Neural cell (in vitro differentiated cells): ENCODE measurements at regions not wholly inside any gene's neighbourhood (a gene's known extent, or its start where the extent isn't known, plus 50 kb on each side); places are given as distances from the start of the nearest gene placed in this dataset.

ENCODE experiments used
- H2AFZ ChIP-seq: fragments of 200-600, 300-800 bp; sonication (generic), shearing (Covaris generic); 2 replicates; pipeline ENCODE4 v1.6.0; 2014; ENCODE audit warnings: low read depth, mild to moderate bottlenecking, antibody characterized with exemption, low read length, moderate library complexity
- H3F3A ChIP-seq: fragments of 200-600 bp; shearing (Covaris generic); 2 replicates; pipeline ENCODE4 v1.6.1; 2016; ENCODE audit warnings: mild to moderate bottlenecking, moderate library complexity, mixed read lengths, antibody characterized with exemption, low read length; ENCODE audit not compliant: insufficient read depth, poor library complexity, severe bottlenecking
- H3K27ac ChIP-seq: fragments of 200-600, 300-800 bp; sonication (generic), shearing (Covaris generic); 2 replicates; pipeline ENCODE4 v1.5.1; 2014; ENCODE audit warnings: mild to moderate bottlenecking, low read length, moderate library complexity
- H3K27me3 ChIP-seq: fragments of 300-800, 200-600 bp; sonication (generic), shearing (Covaris generic); 2 replicates; pipeline ENCODE4 v1.6.0; 2014; ENCODE audit warnings: mild to moderate bottlenecking, low read depth, low read length, moderate library complexity; ENCODE audit not compliant: insufficient read depth
- H3K36me3 ChIP-seq: fragments of 300-800, 200-600 bp; sonication (generic), shearing (Covaris generic); 2 replicates; pipeline ENCODE4 v1.5.1; 2014; ENCODE audit warnings: mild to moderate bottlenecking, antibody characterized with exemption, low read length, moderate library complexity; ENCODE audit not compliant: insufficient read depth
- H3K4me2 ChIP-seq: fragments of 300-800, 200-600 bp; sonication (generic), shearing (Covaris generic); 2 replicates; pipeline ENCODE4 v1.6.0; 2014; ENCODE audit warnings: mild to moderate bottlenecking, low read length
- H3K4me3 ChIP-seq: fragments of 300-800, 200-600 bp; sonication (generic), shearing (Covaris generic); 2 replicates; pipeline ENCODE4 v1.5.1; 2014; ENCODE audit warnings: mild to moderate bottlenecking, low read length, moderate library complexity
- H3K79me2 ChIP-seq: fragments of 200-600 bp; shearing (Covaris generic); replicated peaks from 2 replicates; pipeline ENCODE4 v1.6.0; 2014; ENCODE audit warnings: mild to moderate bottlenecking, low read length, moderate library complexity; ENCODE audit not compliant: insufficient read depth
- H3K9ac ChIP-seq: fragments of 300-800, 200-600 bp; sonication (generic), shearing (Covaris generic); 2 replicates; pipeline ENCODE4 v1.6.1; 2016; ENCODE audit warnings: mild to moderate bottlenecking, low read length, mixed read lengths
- H3K9me2 ChIP-seq: fragments of 200-600 bp; shearing (Covaris generic); 2 replicates; pipeline ENCODE4 v1.6.1; 2016; ENCODE audit warnings: mild to moderate bottlenecking, low read length, mixed read lengths; ENCODE audit not compliant: insufficient read depth
- H3K9me3 ChIP-seq: fragments of 200-600, 300-800 bp; sonication (generic), shearing (Covaris generic); 2 replicates; pipeline ENCODE4 v1.6.1; 2016; ENCODE audit warnings: mild to moderate bottlenecking, mixed run types, low read length, moderate library complexity, mixed read lengths
- H4K20me1 ChIP-seq: fragments of 200-600 bp; shearing (Covaris generic); 2 replicates; pipeline ENCODE4 v1.6.1; 2016; ENCODE audit warnings: mild to moderate bottlenecking, mixed run types; ENCODE audit not compliant: insufficient read depth
- EP300 ChIP-seq: fragments of 450-650 bp; conservative IDR thresholded peaks from 2 replicates; pipeline ENCODE4 v1.6.1; 2014; ENCODE audit warnings: antibody characterized with exemption, mild to moderate bottlenecking, moderate library complexity; ENCODE audit not compliant: poor library complexity, severe bottlenecking
- EZH2 ChIP-seq: fragments of 200-600, 300-800 bp; shearing (Covaris generic), sonication (generic); IDR thresholded peaks from 2 replicates; pipeline ENCODE4 v1.6.1; 2014; ENCODE audit warnings: antibody characterized with exemption, low read length, borderline replicate concordance, mild to moderate bottlenecking; ENCODE audit not compliant: insufficient read depth, poor library complexity, severe bottlenecking
- MXI1 ChIP-seq: fragments of 450-650 bp; conservative IDR thresholded peaks from 2 replicates; pipeline ENCODE4 v1.6.1; 2014; ENCODE audit warnings: antibody characterized with exemption, mild to moderate bottlenecking; ENCODE audit not compliant: poor library complexity, severe bottlenecking
- POLR2AphosphoS5 ChIP-seq: IDR thresholded peaks from 2 replicates; pipeline ENCODE4 v1.6.1; 2012
- RAD21 ChIP-seq: fragments of 450-650 bp; conservative IDR thresholded peaks from 2 replicates; pipeline ENCODE4 v1.6.1; 2014; ENCODE audit warnings: antibody characterized with exemption, mild to moderate bottlenecking, moderate library complexity
- SMC3 ChIP-seq: fragments of 450-650 bp; conservative IDR thresholded peaks from 2 replicates; pipeline ENCODE4 v1.6.1; 2014; ENCODE audit warnings: antibody characterized with exemption, mild to moderate bottlenecking, moderate library complexity; ENCODE audit not compliant: poor library complexity
- TAF1 ChIP-seq: IDR thresholded peaks from 2 replicates; pipeline ENCODE4 v1.6.1; 2012; ENCODE audit warnings: low read depth
- TF ChIP-seq, protein P1 (sequence below): fragments of 450-650 bp; IDR thresholded peaks from 2 replicates; pipeline ENCODE4 v1.5.1; 2014; ENCODE audit warnings: antibody characterized with exemption, mild to moderate bottlenecking, moderate library complexity; ENCODE audit not compliant: poor library complexity, severe bottlenecking
- TF ChIP-seq, protein P2 (sequence below): IDR thresholded peaks from 2 replicates; pipeline ENCODE4 v1.6.1; 2012; ENCODE audit warnings: borderline replicate concordance

DNA sequence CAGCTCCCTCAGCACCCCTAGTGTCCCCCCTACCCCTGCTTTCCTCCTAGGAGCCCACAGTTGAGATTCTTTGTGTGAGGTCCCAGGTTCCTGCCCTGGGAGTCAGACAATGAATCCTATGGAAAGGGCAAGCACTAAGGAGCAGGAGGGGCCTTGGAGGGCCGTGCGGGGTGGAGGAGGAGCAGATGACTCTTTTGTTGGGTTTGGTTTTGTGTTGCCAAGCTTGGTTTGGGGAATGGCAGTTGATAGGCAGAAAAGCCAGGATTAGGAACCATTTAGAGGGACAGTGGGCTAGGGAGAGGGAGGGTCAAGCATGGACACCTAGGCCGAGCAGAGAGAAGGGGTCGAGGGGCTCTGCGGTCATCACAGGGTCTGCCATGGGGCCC lies 61.6 kb upstream of the SPTLC1 start:
- Histone ChIP-seq H3K79me2 (no peaks in the 10 kb centered on the region), H3K4me2 (no peak overlapping the region), H3K27ac (no peak overlapping the region), H3K9ac (no peak overlapping the region), H4K20me1 (no peaks in the 10 kb centered on the region), H3K9me2 (no peaks in the 10 kb centered on the region), H3K9me3 (no peaks in the 10 kb centered on the region), H2AFZ (no peak overlapping the region), H3F3A (no peaks in the 10 kb centered on the region), H3K4me3 (no peak overlapping the region), H3K36me3 (no peaks in the 10 kb centered on the region), H3K27me3 (no peaks in the 10 kb centered on the region)
- no peak for TF ChIP-seq EZH2
- TF ChIP-seq, protein P1, sequence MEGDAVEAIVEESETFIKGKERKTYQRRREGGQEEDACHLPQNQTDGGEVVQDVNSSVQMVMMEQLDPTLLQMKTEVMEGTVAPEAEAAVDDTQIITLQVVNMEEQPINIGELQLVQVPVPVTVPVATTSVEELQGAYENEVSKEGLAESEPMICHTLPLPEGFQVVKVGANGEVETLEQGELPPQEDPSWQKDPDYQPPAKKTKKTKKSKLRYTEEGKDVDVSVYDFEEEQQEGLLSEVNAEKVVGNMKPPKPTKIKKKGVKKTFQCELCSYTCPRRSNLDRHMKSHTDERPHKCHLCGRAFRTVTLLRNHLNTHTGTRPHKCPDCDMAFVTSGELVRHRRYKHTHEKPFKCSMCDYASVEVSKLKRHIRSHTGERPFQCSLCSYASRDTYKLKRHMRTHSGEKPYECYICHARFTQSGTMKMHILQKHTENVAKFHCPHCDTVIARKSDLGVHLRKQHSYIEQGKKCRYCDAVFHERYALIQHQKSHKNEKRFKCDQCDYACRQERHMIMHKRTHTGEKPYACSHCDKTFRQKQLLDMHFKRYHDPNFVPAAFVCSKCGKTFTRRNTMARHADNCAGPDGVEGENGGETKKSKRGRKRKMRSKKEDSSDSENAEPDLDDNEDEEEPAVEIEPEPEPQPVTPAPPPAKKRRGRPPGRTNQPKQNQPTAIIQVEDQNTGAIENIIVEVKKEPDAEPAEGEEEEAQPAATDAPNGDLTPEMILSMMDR, result no peak
- TF ChIP-seq POLR2AphosphoS5, result no peak
- no peak for TF ChIP-seq MXI1
- no peak for TF ChIP-seq RAD21
- TF ChIP-seq EP300, result no peak
- TF ChIP-seq, protein P2, sequence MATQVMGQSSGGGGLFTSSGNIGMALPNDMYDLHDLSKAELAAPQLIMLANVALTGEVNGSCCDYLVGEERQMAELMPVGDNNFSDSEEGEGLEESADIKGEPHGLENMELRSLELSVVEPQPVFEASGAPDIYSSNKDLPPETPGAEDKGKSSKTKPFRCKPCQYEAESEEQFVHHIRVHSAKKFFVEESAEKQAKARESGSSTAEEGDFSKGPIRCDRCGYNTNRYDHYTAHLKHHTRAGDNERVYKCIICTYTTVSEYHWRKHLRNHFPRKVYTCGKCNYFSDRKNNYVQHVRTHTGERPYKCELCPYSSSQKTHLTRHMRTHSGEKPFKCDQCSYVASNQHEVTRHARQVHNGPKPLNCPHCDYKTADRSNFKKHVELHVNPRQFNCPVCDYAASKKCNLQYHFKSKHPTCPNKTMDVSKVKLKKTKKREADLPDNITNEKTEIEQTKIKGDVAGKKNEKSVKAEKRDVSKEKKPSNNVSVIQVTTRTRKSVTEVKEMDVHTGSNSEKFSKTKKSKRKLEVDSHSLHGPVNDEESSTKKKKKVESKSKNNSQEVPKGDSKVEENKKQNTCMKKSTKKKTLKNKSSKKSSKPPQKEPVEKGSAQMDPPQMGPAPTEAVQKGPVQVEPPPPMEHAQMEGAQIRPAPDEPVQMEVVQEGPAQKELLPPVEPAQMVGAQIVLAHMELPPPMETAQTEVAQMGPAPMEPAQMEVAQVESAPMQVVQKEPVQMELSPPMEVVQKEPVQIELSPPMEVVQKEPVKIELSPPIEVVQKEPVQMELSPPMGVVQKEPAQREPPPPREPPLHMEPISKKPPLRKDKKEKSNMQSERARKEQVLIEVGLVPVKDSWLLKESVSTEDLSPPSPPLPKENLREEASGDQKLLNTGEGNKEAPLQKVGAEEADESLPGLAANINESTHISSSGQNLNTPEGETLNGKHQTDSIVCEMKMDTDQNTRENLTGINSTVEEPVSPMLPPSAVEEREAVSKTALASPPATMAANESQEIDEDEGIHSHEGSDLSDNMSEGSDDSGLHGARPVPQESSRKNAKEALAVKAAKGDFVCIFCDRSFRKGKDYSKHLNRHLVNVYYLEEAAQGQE, result no peak
- TF ChIP-seq SMC3, result no peak
- TF ChIP-seq TAF1, result no peak

DNA sequence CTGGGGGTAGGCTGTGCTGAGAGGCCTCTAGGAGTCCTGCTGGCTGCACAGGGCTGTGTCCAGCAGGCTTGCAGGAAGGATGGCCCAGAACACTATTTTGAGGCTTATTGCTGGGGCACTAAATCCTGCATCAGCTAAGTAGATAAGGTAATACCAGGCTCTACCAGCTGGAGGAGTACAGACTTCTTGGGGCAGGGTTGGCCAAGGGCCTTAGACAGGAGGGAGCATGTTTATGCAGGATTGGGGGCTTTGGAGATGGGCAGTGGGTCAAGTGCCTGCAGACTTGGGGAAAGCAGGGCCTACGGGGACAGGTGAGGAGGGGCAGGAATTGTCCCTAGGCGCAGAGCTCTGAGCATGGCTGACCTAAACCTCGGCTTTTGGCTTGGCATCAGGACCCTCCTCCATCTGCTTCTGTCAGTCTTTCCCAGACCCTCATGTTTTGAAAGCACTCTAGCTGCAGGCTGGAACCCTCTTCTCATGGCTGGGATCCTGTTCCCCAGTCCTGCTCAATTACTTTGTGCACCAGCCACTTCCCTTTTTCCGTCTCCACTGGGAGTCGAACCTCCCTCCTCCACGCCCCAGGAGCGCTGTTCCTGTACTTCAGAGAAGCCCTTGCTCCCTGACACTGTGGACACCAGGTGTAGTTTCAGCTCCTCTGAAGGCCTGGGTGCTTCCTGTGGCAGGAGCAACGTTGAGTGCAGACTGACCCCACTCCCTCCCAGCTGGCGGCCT lies 61.0 kb upstream of the SPTLC1 start:
- Histone ChIP-seq H3K9ac (no peak overlapping the region), H3F3A (no peaks in the 10 kb centered on the region), H3K79me2 (no peaks in the 10 kb centered on the region), H3K4me2 (no peak overlapping the region), H3K36me3 (no peaks in the 10 kb centered on the region), H3K27ac (no peak overlapping the region), H3K9me3 (no peaks in the 10 kb centered on the region), H3K4me3 (no peak overlapping the region), H2AFZ (no peak overlapping the region), H3K9me2 (no peaks in the 10 kb centered on the region), H3K27me3 (no peaks in the 10 kb centered on the region), H4K20me1 (no peaks in the 10 kb centered on the region)
- TF ChIP-seq, protein P2, result no peak
- no peak for TF ChIP-seq EP300
- no peak for TF ChIP-seq TAF1
- TF ChIP-seq MXI1, result no peak
- TF ChIP-seq SMC3, result no peak
- no peak for TF ChIP-seq POLR2AphosphoS5
- TF ChIP-seq, protein P1, result no peak
- no peak for TF ChIP-seq RAD21
- TF ChIP-seq EZH2, result no peak
